Peyer's patch (tissue), 4 donors: ENCODE measurements at regions not wholly inside any gene's neighbourhood (a gene's known extent, or its start where the extent isn't known, plus 50 kb on each side); places are given as distances from the start of the nearest gene placed in this dataset.

Source experiments
- POLR2A ChIP-seq, 2 donors: fragments of 450-650 bp; IDR thresholded peaks; one replicate each; pipeline ENCODE4 v1.5.1; 2017; ENCODE audit warnings: antibody characterized with exemption in 2 of 2, mild to moderate bottlenecking in 2 of 2, moderate library complexity in 2 of 2
- TF ChIP-seq, protein P1 (sequence below), 6 experiments: fragments of 450-650 bp in 4 of 6; fragments of 200-600 bp in 2 of 6; sonication (generic) in 1 of 6; IDR thresholded peaks; one replicate each; pipeline ENCODE4 v1.5.1; 2017 to 2019; ENCODE audit warnings: antibody characterized with exemption in 6 of 6, mild to moderate bottlenecking in 3 of 6, moderate library complexity in 1 of 6

DNA sequence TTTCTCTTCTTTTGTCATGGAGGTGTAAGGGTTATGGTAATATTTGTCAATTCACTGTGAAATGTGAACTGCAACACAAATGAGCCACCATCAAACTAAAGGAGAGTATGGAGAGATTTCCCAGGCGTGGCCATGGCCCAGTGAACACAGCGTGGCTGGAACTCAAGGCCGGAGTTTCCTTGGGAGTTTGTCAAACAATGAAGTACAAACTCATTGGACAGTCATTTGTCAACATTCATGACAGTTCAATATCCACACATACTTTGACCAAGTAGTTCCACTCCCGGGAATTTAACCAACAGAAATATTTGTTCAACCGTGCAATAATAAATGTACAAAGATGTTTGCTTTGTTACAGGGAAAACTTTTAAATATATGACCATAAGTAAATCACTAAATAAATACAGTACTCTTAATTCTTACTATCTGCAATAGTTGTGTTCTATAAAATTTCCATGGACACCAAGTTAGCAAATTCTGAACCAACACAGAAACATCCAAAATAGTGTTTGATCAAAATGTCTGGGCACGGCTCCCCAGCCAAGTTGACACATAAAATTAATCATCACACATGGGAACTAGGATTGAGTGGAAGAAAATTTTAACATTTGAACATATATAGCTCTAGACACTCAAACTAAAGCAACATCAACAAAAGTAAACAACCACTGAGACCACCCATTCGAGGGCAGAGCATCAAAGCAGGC, 87.1 kb downstream of the DIRAS2 start:
- TF ChIP-seq, protein P1, sequence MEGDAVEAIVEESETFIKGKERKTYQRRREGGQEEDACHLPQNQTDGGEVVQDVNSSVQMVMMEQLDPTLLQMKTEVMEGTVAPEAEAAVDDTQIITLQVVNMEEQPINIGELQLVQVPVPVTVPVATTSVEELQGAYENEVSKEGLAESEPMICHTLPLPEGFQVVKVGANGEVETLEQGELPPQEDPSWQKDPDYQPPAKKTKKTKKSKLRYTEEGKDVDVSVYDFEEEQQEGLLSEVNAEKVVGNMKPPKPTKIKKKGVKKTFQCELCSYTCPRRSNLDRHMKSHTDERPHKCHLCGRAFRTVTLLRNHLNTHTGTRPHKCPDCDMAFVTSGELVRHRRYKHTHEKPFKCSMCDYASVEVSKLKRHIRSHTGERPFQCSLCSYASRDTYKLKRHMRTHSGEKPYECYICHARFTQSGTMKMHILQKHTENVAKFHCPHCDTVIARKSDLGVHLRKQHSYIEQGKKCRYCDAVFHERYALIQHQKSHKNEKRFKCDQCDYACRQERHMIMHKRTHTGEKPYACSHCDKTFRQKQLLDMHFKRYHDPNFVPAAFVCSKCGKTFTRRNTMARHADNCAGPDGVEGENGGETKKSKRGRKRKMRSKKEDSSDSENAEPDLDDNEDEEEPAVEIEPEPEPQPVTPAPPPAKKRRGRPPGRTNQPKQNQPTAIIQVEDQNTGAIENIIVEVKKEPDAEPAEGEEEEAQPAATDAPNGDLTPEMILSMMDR (IDR thresholded peaks at IDR 0.05), result no peak
- no peak for TF ChIP-seq POLR2A (IDR thresholded peaks at IDR 0.05)
